OCI-LY3 (cell line): ENCODE measurements at regions not wholly inside any gene's neighbourhood (a gene's known extent, or its start where the extent isn't known, plus 50 kb on each side); places are given as distances from the start of the nearest gene placed in this dataset.

Experiments
- EZH2phosphoT487 ChIP-seq: fragments of 200-600 bp; shearing (Covaris generic); IDR thresholded peaks from 2 replicates; pipeline ENCODE4 v1.6.1; 2018; ENCODE audit warnings: antibody characterized with exemption, mixed run types, low read depth
- TF ChIP-seq, protein P1 (sequence below): fragments of 200-600, 300-600 bp; sonication (generic); IDR thresholded peaks from 2 replicates; pipeline ENCODE4 v1.5.1; 2014; ENCODE audit warnings: antibody characterized with exemption, low read length, low read depth

DNA sequence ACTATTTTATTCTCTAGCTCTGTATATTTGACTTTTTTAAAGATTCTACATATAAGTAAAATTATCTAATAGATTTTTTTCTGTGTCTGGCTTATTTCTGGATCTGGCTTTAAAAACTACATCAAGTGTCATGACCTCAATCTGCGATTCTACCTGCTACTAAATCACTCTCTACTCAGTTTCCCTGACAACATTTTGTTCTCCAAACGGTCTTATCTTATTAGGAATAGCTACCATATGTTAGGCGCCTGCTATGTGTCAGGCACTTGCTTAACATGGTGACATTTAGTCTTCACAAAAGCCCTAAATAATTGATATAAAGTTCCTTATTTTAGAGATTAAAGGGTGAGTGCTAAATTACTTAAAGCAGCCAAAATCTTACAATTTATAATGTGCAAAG, 1362.9 kb upstream of the FLRT2 start:
- TF ChIP-seq, protein P1, sequence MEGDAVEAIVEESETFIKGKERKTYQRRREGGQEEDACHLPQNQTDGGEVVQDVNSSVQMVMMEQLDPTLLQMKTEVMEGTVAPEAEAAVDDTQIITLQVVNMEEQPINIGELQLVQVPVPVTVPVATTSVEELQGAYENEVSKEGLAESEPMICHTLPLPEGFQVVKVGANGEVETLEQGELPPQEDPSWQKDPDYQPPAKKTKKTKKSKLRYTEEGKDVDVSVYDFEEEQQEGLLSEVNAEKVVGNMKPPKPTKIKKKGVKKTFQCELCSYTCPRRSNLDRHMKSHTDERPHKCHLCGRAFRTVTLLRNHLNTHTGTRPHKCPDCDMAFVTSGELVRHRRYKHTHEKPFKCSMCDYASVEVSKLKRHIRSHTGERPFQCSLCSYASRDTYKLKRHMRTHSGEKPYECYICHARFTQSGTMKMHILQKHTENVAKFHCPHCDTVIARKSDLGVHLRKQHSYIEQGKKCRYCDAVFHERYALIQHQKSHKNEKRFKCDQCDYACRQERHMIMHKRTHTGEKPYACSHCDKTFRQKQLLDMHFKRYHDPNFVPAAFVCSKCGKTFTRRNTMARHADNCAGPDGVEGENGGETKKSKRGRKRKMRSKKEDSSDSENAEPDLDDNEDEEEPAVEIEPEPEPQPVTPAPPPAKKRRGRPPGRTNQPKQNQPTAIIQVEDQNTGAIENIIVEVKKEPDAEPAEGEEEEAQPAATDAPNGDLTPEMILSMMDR = no peak
- no peak for TF ChIP-seq EZH2phosphoT487
